Upper lobe of left lung (tissue), 4 donors: ENCODE measurements at regions not wholly inside any gene's neighbourhood (a gene's known extent, or its start where the extent isn't known, plus 50 kb on each side); places are given as distances from the start of the nearest gene placed in this dataset.

Experiments used
- CTCF ChIP-seq, 6 experiments: fragments of 450-650 bp in 4 of 6; fragments of 200-600 bp in 2 of 6; sonication (generic) in 2 of 6; IDR thresholded peaks; one replicate each; pipeline ENCODE4 v1.5.1; 2016 to 2019; ENCODE audit warnings: antibody characterized with exemption in 6 of 6
- EP300 ChIP-seq, 4 donors: sonication (generic); formaldehyde crosslinking; IDR thresholded peaks; one replicate each; pipeline ENCODE4 v1.5.1; 2017; ENCODE audit warnings: antibody characterized with exemption in 4 of 4, control low read depth in 2 of 4
- POLR2A ChIP-seq, 4 donors: fragments of 450-650 bp; IDR thresholded peaks; one replicate each; pipeline ENCODE4 v1.5.1; 2016 to 2017; ENCODE audit warnings: antibody characterized with exemption in 4 of 4, mild to moderate bottlenecking in 2 of 4
- POLR2AphosphoS5 ChIP-seq, 2 donors: sonication (generic); formaldehyde crosslinking; IDR thresholded peaks; one replicate each; pipeline ENCODE4 v1.5.1; 2017; ENCODE audit warnings: antibody characterized with exemption in 2 of 2

GRCh38 chr20:57804470-57805250, 94.8 kb upstream of the PMEPA1 start:
- TF ChIP-seq POLR2A (IDR thresholded peaks at IDR 0.05) = no peak
- TF ChIP-seq CTCF (IDR thresholded peaks at IDR 0.05) = no peak
- no peak for TF ChIP-seq EP300 (IDR thresholded peaks at IDR 0.05)
- no peak for TF ChIP-seq POLR2AphosphoS5 (IDR thresholded peaks at IDR 0.05)
